Ovary (tissue), 3 donors: ENCODE measurements at regions not wholly inside any gene's neighbourhood (a gene's known extent, or its start where the extent isn't known, plus 50 kb on each side); places are given as distances from the start of the nearest gene placed in this dataset.

ENCODE experiments used
- CTCF ChIP-seq, 3 donors: fragments of 450-650 bp in 2 of 3; fragments of 200-600 bp in 1 of 3; IDR thresholded peaks; one replicate each; pipeline versions ENCODE4 v1.5.1 to v1.8.0; 2016 to 2022; ENCODE audit warnings: antibody characterized with exemption in 3 of 3, mild to moderate bottlenecking in 1 of 3
- POLR2A ChIP-seq: fragments of 450-650 bp; IDR thresholded peaks from one replicate; pipeline ENCODE4 v1.6.1; 2017; ENCODE audit warnings: antibody characterized with exemption, mild to moderate bottlenecking, moderate library complexity
- donor health status: DM: no; HTN: no; CAD: no.

- TF ChIP-seq CTCF (IDR thresholded peaks at IDR 0.05) (no peak), POLR2A (no peak)
Measured at GRCh38 chr4:157591245-157591644, 370.7 kb downstream of the GRIA2 start.
